ENCODE measurements at regions not wholly inside any gene's neighbourhood (a gene's known extent, or its start where the extent isn't known, plus 50 kb on each side); places are given as distances from the start of the nearest gene placed in this dataset.

DNA sequence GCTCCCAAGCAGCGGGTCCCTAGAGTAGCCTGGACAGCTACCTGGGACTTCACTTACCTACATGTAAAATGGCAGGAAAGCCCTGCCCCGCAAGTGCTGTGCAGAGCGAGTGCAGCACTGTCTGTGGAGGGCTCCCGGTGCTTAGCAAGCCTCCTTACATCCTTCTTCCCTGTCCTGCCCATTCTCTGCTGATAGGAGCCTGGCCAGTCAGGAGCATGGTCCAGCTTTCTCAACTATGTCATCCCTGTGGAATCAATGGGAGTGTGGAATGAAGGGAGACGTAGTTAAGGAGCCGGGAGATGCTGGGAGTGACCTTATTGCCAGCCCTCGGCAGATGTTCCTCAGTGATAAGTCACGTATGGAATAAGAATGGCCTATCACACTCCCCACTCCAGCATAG is 661.9 kb upstream of the ID2 start:
- no peak for TF ChIP-seq ARID1B (IDR thresholded peaks at IDR 0.05)
- TF ChIP-seq, protein P1, sequence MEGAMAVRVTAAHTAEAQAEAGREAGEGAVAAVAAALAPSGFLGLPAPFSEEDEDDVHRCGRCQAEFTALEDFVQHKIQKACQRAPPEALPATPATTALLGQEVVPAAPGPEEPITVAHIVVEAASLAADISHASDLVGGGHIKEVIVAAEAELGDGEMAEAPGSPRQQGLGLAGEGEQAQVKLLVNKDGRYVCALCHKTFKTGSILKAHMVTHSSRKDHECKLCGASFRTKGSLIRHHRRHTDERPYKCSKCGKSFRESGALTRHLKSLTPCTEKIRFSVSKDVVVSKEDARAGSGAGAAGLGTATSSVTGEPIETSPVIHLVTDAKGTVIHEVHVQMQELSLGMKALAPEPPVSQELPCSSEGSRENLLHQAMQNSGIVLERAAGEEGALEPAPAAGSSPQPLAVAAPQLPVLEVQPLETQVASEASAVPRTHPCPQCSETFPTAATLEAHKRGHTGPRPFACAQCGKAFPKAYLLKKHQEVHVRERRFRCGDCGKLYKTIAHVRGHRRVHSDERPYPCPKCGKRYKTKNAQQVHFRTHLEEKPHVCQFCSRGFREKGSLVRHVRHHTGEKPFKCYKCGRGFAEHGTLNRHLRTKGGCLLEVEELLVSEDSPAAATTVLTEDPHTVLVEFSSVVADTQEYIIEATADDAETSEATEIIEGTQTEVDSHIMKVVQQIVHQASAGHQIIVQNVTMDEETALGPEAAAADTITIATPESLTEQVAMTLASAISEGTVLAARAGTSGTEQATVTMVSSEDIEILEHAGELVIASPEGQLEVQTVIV (CRISPR knock-in tag; IDR thresholded peaks at IDR 0.05; ENCODE audit: borderline replicate concordance) = no peak
- no peak for TF ChIP-seq CREM (IDR thresholded peaks at IDR 0.05; ENCODE audit: low read depth)
- no peak for TF ChIP-seq FOSL1 (tag; conservative IDR thresholded peaks at IDR 0.05)
- TF ChIP-seq, protein P2, sequence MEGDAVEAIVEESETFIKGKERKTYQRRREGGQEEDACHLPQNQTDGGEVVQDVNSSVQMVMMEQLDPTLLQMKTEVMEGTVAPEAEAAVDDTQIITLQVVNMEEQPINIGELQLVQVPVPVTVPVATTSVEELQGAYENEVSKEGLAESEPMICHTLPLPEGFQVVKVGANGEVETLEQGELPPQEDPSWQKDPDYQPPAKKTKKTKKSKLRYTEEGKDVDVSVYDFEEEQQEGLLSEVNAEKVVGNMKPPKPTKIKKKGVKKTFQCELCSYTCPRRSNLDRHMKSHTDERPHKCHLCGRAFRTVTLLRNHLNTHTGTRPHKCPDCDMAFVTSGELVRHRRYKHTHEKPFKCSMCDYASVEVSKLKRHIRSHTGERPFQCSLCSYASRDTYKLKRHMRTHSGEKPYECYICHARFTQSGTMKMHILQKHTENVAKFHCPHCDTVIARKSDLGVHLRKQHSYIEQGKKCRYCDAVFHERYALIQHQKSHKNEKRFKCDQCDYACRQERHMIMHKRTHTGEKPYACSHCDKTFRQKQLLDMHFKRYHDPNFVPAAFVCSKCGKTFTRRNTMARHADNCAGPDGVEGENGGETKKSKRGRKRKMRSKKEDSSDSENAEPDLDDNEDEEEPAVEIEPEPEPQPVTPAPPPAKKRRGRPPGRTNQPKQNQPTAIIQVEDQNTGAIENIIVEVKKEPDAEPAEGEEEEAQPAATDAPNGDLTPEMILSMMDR (IDR thresholded peaks at IDR 0.05 in 2 of 3, conservative IDR thresholded peaks at IDR 0.05 in 1 of 3; ENCODE audit: insufficient read depth in 2 of 3, low read depth in 1 of 3, low read length in 3 of 3) = no peak
- no peak for TF ChIP-seq ZBTB7A (IDR thresholded peaks at IDR 0.05; ENCODE audit: borderline replicate concordance, control insufficient read depth, low read depth, low read length)
- TF ChIP-seq, protein P3, sequence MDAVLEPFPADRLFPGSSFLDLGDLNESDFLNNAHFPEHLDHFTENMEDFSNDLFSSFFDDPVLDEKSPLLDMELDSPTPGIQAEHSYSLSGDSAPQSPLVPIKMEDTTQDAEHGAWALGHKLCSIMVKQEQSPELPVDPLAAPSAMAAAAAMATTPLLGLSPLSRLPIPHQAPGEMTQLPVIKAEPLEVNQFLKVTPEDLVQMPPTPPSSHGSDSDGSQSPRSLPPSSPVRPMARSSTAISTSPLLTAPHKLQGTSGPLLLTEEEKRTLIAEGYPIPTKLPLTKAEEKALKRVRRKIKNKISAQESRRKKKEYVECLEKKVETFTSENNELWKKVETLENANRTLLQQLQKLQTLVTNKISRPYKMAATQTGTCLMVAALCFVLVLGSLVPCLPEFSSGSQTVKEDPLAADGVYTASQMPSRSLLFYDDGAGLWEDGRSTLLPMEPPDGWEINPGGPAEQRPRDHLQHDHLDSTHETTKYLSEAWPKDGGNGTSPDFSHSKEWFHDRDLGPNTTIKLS (IDR thresholded peaks at IDR 0.05; ENCODE audit: borderline replicate concordance, low read depth) = no peak
- TF ChIP-seq EZH2 (IDR thresholded peaks at IDR 0.05; ENCODE audit: borderline replicate concordance, low read depth, low read length) = no peak
- no peak for TF ChIP-seq TEAD4 (IDR thresholded peaks at IDR 0.05; ENCODE audit: low read length)
- TF ChIP-seq TEAD4 (CRISPR knock-in tag; IDR thresholded peaks at IDR 0.05; ENCODE audit: borderline replicate concordance) = no peak
- no peak for TF ChIP-seq MAFF (IDR thresholded peaks at IDR 0.05; ENCODE audit: low read length)

Measured in K562 (cell line).